CD4-positive, alpha-beta T cell treated with Interferon alpha-2 for 1 hour (primary cell): ENCODE measurements at regions not wholly inside any gene's neighbourhood (a gene's known extent, or its start where the extent isn't known, plus 50 kb on each side); places are given as distances from the start of the nearest gene placed in this dataset.
"Not testable (repeated sequence)": the region's sequence is repeated elsewhere in the genome, so short reads cannot be mapped to it uniquely, and the experiment has no call there.

Experiments used
- DNase-seq, 2 donors: peaks; one replicate each; pipeline ENCODE4 v3.0.0-alpha.2; 2020 to 2022

DNA sequence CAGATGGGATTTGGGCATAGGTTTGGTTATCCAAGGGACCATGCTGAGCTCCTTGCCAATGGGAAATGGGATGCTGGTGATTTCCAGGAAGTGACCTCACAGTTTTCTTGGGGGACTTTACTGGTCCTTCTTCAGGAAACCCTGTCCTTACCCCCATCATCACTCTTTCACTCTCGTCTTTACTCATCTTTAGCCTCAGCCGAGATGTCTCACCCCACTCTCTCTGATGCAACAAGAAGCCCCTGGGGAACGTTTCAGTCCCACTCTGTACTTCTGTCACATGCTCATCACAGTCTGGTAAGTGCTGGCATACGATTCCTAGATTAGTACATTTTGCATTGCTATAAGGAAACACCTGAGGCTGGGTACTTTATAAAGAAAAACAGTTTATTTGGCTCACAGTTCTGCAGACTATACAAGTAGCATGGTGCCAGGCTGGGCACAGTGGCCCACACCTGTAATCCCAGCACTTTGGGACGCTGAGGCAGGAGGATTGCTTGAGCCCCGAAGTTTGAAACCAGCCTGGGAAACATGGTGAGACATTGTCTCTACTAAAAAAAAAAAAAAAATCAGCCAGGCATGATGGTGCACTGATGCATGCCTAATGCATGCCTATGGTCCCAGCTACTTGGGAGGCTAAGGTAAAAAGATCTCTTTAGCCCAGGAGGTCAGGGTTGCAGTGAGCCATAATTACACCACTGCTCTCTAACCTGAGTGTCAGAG is 63.5 kb upstream of the VKORC1L1 start:
- no peak for DNase-seq

DNA sequence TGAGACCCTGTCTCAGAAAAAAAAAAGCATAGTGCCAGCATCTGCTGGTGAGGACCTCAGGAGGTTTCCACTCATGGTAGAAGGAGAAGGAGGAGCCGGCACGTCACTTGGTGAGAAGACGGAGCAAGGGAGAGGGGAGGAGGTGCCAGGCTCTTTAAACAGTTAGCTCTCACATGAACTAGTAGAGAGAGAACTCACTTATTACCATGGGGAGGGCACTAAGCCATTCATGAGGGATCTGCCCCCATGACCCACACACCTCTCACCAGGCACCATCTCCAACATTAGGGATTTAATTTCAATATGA is 62.9 kb upstream of the VKORC1L1 start:
- no peak for DNase-seq

DNA sequence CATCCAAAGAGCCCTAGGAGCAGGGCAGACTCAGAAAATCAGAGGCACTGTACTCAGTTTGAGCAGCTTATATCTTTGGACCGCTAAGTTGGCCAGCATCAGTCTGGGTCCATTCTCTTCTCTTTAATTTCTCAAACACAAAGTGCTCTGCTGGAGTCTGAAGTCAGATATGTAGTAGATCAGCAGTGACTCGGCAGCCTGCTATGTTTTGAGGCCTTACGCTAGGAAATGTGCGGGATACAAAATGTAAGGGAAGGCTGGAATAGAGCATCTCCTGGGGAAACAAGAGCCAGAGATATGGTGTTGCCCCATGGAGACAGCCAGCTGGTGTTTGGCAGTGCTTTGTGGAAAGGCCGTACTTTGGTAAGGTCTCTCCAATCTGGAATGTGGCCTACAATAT is 60.6 kb upstream of the VKORC1L1 start:
- no peak for DNase-seq

DNA sequence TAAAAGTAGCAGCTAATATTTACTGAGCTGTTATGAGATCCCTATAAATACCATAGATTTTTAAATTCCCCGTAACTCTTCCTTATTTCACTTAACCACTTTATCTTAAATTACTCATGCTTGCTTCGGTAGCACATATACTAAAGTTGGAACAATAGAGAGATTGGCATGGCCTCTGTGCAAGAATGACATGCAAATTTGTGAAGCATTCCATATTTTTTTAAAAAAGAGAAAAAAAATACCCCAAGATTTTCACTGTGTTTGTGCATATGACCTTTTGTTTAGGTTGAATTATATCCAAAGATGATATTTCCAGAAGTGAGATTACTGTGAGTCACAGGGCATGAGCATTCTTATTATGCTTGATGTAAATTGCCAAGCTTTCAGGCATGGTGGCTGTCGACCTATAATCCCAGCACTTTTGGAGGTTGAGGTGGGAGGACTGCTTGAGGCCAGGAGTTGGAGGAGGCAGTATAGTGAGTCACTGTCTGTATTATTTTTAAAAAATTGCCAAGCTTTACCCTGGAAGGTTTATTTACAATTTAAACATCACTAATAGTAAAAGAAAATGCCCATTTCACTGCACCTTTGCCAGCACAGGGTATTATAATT is 58.2 kb upstream of the VKORC1L1 start:
- DNase-seq, result not testable (repeated sequence)

DNA sequence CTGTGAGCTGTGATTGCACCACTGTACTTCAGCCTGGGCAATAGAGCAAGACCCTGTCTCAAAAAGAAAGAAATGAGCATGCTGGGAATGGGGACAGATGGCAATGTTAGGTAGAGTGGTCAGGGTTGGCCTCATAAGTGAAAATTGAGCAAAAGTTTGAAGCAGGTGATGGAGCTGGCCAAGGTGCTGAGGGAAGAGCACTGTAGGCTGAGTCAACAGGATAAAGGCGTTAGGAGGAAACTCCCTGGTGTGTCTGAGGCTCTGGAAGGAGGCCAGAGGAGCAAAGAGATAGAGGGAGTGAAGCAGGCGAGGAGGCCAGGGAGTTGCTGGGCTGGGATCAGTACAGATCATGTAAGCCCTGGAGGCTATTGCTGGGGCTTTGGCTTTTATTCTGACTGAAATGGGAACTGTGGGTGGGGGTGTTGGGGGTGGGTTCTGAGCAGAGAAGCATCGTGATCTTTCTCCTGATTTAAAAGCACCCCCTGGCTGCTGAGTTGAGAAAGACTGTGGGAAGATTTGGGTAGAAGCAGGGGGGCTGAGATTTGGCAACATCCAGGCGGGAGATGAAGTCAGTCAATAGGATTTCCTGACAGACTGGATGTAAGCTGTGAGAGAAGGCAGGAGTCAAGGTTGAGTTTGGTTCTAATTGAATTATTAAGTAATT is 52.5 kb upstream of the VKORC1L1 start:
- DNase-seq, result no peak
